GM12875 (cell line): ENCODE measurements at regions not wholly inside any gene's neighbourhood (a gene's known extent, or its start where the extent isn't known, plus 50 kb on each side); places are given as distances from the start of the nearest gene placed in this dataset.

ENCODE experiments used
- H3K4me3 ChIP-seq: one replicate; pipeline ENCODE4 v1.5.1; 2011; ENCODE audit warnings: low read depth, low read length, control low read depth
- TF ChIP-seq, protein P1 (sequence below): IDR thresholded peaks from 2 replicates; pipeline ENCODE4 v1.5.1; 2011; ENCODE audit warnings: low read depth, mild to moderate bottlenecking, control low read depth, inconsistent platforms, low read length, moderate library complexity, borderline replicate concordance; ENCODE audit not compliant: insufficient read depth

DNA sequence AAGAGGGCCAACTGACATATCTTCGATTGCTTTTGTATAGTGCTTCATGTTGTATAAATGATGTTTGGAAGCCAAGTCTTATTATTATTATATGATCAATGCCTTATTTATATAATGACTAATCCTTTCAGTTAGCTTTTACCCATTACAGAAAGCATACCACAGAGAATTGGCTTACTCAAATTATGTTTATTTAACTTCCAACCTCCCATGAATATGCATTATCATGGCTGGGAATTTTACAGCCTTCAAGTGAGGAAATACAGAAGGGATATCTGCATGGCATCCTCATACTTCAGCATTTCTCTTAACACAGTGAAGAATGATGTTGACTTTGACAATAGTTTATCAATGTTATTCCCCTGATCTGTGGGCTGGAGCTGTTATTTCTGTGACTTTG, 225.9 kb upstream of the GAP43 start:
- no peak overlapping the region for H3K4me3 ChIP-seq
- TF ChIP-seq, protein P1, sequence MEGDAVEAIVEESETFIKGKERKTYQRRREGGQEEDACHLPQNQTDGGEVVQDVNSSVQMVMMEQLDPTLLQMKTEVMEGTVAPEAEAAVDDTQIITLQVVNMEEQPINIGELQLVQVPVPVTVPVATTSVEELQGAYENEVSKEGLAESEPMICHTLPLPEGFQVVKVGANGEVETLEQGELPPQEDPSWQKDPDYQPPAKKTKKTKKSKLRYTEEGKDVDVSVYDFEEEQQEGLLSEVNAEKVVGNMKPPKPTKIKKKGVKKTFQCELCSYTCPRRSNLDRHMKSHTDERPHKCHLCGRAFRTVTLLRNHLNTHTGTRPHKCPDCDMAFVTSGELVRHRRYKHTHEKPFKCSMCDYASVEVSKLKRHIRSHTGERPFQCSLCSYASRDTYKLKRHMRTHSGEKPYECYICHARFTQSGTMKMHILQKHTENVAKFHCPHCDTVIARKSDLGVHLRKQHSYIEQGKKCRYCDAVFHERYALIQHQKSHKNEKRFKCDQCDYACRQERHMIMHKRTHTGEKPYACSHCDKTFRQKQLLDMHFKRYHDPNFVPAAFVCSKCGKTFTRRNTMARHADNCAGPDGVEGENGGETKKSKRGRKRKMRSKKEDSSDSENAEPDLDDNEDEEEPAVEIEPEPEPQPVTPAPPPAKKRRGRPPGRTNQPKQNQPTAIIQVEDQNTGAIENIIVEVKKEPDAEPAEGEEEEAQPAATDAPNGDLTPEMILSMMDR: no peak

DNA sequence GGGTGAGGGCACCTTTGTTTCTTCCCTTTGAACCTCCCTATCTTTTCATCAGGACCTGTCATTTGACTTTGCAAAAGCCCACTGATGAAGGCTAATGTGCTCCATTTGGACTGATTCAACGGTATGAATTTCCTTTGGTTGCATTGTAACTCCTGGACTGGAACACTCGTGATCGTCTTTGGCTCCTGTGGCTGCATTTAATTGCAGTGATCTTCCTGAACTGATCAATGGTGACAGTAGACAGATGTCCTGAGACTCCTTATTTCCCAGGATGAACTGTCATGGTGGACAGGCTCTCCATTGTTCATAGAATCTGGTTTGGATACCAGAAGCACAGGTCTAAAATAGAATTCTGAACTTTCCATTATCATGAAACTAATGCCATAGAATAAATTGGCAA, 224.8 kb upstream of the GAP43 start:
- TF ChIP-seq, protein P1: no peak

GRCh38 chr3:115399750-115400149, 223.6 kb upstream of the GAP43 start:
- no peak overlapping the region for H3K4me3 ChIP-seq
- TF ChIP-seq, protein P1: no peak

More for the DNA sequence above, 224.8 kb upstream of the GAP43 start:
- H3K4me3 ChIP-seq: no peak overlapping the region

DNA sequence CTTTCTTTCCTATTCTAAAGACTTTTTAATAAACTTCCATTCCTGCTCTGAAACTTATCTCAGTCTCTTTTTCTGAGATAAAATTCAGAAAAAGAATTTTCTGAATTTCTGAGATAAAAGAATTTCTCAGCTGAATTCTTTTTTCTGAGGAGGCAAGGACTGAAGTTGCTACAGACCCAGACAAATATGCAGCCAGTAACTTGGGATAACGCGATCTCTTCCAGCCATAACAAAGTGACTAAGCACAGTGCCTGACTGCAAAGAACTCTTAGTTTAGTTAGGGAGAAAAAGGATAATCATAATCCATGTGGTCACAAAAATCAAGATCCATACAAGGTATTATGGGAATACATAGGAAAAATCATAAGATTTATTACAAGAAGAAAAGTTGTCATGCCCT, 222.0 kb upstream of the GAP43 start:
- no peak overlapping the region for H3K4me3 ChIP-seq
- TF ChIP-seq, protein P1: no peak

DNA sequence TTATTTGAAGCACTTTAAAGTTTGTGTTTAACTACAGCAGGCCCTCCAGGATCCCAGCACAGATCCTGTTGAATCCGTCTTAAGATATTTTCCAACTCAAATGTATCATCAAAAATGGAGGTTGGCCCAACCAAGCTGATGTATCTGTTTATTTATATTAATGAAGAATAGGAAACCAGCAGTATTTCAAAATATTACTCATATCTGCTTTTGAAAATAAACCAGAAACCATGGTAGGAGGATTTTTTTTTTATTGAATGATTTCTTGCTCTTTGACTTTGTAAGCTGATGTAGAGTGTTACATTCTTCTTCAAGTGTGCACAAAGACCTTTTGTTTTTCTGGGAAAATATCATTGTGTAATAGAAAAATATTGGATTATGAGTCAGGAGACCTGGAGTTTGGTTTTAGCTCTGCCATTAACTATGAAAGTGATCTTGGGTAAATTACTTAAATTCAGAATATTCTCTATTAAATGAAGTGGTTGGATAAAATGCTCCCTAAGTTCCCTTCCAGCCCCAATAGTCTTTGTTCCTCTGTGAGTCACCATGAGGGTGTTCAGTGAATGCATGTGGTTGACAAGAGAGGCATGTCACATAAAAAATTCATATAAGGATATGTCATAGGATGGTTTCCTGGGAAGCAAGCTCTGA, 221.3 kb upstream of the GAP43 start:
- no peak overlapping the region for H3K4me3 ChIP-seq

DNA sequence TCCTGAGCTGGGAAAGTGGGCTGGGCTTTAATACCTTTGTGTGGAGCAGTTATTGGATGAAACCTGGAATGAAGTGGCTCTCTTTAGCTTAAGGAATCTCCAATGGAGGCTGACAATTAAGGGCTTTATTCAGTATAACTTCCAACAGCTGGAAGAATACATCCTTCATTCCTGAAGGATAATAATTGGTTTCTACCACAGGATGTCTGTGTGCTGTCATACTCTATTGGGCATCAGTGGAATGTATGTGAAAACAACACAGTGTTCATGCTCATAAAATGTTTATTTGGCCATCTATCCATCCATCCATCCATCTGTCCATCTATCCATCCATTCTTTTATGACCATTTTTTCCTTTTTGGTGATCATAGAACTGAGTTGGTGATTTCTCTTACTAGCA, 220.7 kb upstream of the GAP43 start:
- TF ChIP-seq, protein P1: no peak
- H3K4me3 ChIP-seq: no peak overlapping the region

More for the DNA sequence above, 221.3 kb upstream of the GAP43 start:
- TF ChIP-seq, protein P1: no peak

DNA sequence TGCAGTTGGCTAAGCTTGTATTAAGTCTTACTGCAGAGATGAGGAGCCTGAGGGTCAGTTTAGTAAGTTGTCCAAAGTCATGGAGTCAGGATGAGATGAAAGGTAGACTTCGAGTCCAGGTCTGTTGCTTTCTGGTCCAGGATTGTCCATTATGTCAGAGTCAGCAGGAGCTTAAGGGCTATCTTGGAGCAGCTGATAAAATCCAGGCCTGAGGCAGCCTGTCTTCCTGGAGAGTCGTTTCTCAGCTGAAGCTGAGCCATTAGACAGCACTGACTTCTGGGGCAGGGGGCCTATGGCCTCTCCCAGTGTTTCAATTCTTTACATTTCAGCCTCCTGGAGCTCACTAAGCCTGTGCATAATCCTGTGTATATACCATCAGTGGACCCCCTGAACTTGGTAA, 219.5 kb upstream of the GAP43 start:
- H3K4me3 ChIP-seq: no peak overlapping the region
- TF ChIP-seq, protein P1: no peak
